H9 (cell line): ENCODE measurements at regions not wholly inside any gene's neighbourhood (a gene's known extent, or its start where the extent isn't known, plus 50 kb on each side); places are given as distances from the start of the nearest gene placed in this dataset.

Source experiments
- DNase-seq: peaks from one replicate; pipeline ENCODE4 v3.0.0-alpha.2; 2017
- H2AFZ ChIP-seq: one replicate; pipeline ENCODE4 v1.6.1; 2013; ENCODE audit warnings: mild to moderate bottlenecking, low read length, control low read depth, moderate library complexity
- H2AK5ac ChIP-seq: 2 replicates; pipeline ENCODE4 v1.6.1; 2013; ENCODE audit warnings: low read length, control low read depth, mixed read lengths; ENCODE audit not compliant: insufficient read length
- H2BK120ac ChIP-seq: one replicate; pipeline ENCODE4 v1.6.1; 2013; ENCODE audit warnings: low read depth, mild to moderate bottlenecking, low read length, control low read depth, inconsistent platforms; ENCODE audit not compliant: poor library complexity, severe bottlenecking
- H2BK12ac ChIP-seq: 2 replicates; pipeline ENCODE4 v1.6.1; 2013; ENCODE audit warnings: low read length, control low read depth, mixed read lengths, low read depth; ENCODE audit not compliant: insufficient read length
- H2BK15ac ChIP-seq: 2 replicates; pipeline ENCODE4 v1.6.1; 2013; ENCODE audit warnings: low read depth, low read length, control low read depth
- H2BK20ac ChIP-seq: one replicate; pipeline ENCODE4 v1.6.1; 2013; ENCODE audit warnings: low read depth, mild to moderate bottlenecking, low read length, control low read depth, inconsistent platforms; ENCODE audit not compliant: poor library complexity, severe bottlenecking
- H2BK5ac ChIP-seq: 2 replicates; pipeline ENCODE4 v1.6.1; 2013; ENCODE audit warnings: low read length, control low read depth, mixed read lengths; ENCODE audit not compliant: insufficient read length
- H3K14ac ChIP-seq: 2 replicates; pipeline ENCODE4 v1.6.1; 2013; ENCODE audit warnings: low read length, control low read depth; ENCODE audit not compliant: insufficient read depth
- H3K18ac ChIP-seq: 2 replicates; pipeline ENCODE4 v1.6.1; 2013; ENCODE audit warnings: low read depth, mild to moderate bottlenecking, mixed read lengths, low read length, control low read depth; ENCODE audit not compliant: insufficient read length
- H3K23ac ChIP-seq: 2 replicates; pipeline ENCODE4 v1.6.1; 2013; ENCODE audit warnings: low read length, control low read depth, mixed read lengths, low read depth; ENCODE audit not compliant: insufficient read length
- H3K23me2 ChIP-seq: 2 replicates; pipeline ENCODE4 v1.6.1; 2013; ENCODE audit warnings: low read depth, mild to moderate bottlenecking, mixed read lengths, low read length, control low read depth; ENCODE audit not compliant: insufficient read length, poor library complexity, severe bottlenecking
- H3K27ac ChIP-seq: 2 replicates; pipeline ENCODE4 v1.5.1; 2013; ENCODE audit warnings: low read length, control low read depth, mixed read lengths, low read depth; ENCODE audit not compliant: insufficient read length
- H3K27me3 ChIP-seq: 2 replicates; pipeline ENCODE4 v1.6.1; 2013; ENCODE audit warnings: low read length, control low read depth, inconsistent platforms; ENCODE audit not compliant: insufficient read depth
- H3K4ac ChIP-seq: 2 replicates; pipeline ENCODE4 v1.6.1; 2013; ENCODE audit warnings: low read depth, mild to moderate bottlenecking, control low read depth, inconsistent platforms, low read length, moderate library complexity
- H3K4me1 ChIP-seq: 2 replicates; pipeline ENCODE4 v1.6.1; 2013; ENCODE audit warnings: low read length, control low read depth, inconsistent platforms; ENCODE audit not compliant: insufficient read depth
- H3K4me2 ChIP-seq: 2 replicates; pipeline ENCODE4 v1.6.1; 2013; ENCODE audit warnings: low read length, control low read depth, mixed read lengths; ENCODE audit not compliant: insufficient read length, insufficient read depth
- H3K56ac ChIP-seq: 2 replicates; pipeline ENCODE4 v1.6.1; 2013; ENCODE audit warnings: low read depth, mild to moderate bottlenecking, mixed read lengths, low read length, control low read depth; ENCODE audit not compliant: insufficient read length
- H3K79me1 ChIP-seq: 2 replicates; pipeline ENCODE4 v1.6.1; 2013; ENCODE audit warnings: low read depth, mild to moderate bottlenecking, moderate library complexity, low read length, control low read depth, inconsistent platforms; ENCODE audit not compliant: insufficient read depth, poor library complexity, severe bottlenecking
- H3K79me2 ChIP-seq: 2 replicates; pipeline ENCODE4 v1.6.1; 2013; ENCODE audit warnings: low read length, control low read depth, inconsistent platforms; ENCODE audit not compliant: insufficient read depth
- H3K9ac ChIP-seq: 2 replicates; pipeline ENCODE4 v1.6.1; 2013; ENCODE audit warnings: low read length, control low read depth, mixed read lengths; ENCODE audit not compliant: insufficient read length; ENCODE audit errors: extremely low read depth
- H3K9me3 ChIP-seq: one replicate; pipeline ENCODE4 v1.6.1; 2013; ENCODE audit warnings: low read depth, low read length, inconsistent platforms; ENCODE audit not compliant: control insufficient read depth
- H3T11ph ChIP-seq: one replicate; pipeline ENCODE4 v1.6.1; 2013; ENCODE audit warnings: mild to moderate bottlenecking, low read length, control low read depth, inconsistent platforms
- H4K20me1 ChIP-seq: one replicate; pipeline ENCODE4 v1.6.1; 2013; ENCODE audit not compliant: control insufficient read depth, insufficient read length, insufficient read depth
- H4K5ac ChIP-seq: 2 replicates; pipeline ENCODE4 v1.6.1; 2013; ENCODE audit warnings: low read depth, mild to moderate bottlenecking, mixed read lengths, low read length, control low read depth; ENCODE audit not compliant: insufficient read length
- H4K8ac ChIP-seq: replicated peaks from 2 replicates; pipeline ENCODE4 v1.6.1; 2013; ENCODE audit warnings: low read length, control low read depth, mixed read lengths, low read depth; ENCODE audit not compliant: insufficient read length
- H4K91ac ChIP-seq: 2 replicates; pipeline ENCODE4 v1.6.1; 2013; ENCODE audit warnings: low read depth, mild to moderate bottlenecking, moderate library complexity, mixed read lengths, low read length, control low read depth; ENCODE audit not compliant: insufficient read length
- H3K27ac Mint-ChIP-seq, 3 experiments: 2 replicates in 2 of 3; 3 replicates in 1 of 3; pipeline ENCODE4 v1.8.0; 2020 to 2021; ENCODE audit warnings: mixed read lengths in 3 of 3, mild to moderate bottlenecking in 1 of 3, moderate library complexity in 1 of 3
- H3K27me3 Mint-ChIP-seq: 2 replicates; pipeline ENCODE4 v1.8.0; 2021; ENCODE audit warnings: low read depth, mild to moderate bottlenecking, moderate library complexity, mixed read lengths
- H3K36me3 Mint-ChIP-seq, 3 experiments: 2 replicates in 2 of 3; 3 replicates in 1 of 3; pipeline ENCODE4 v1.8.0; 2020 to 2021; ENCODE audit warnings: low read depth in 3 of 3, mixed read lengths in 3 of 3; ENCODE audit not compliant: insufficient read depth in 1 of 3
- H3K4me1 Mint-ChIP-seq, 2 experiments: 2 replicates each; pipeline ENCODE4 v1.8.0; 2020; ENCODE audit warnings: mixed read lengths in 2 of 2
- H3K4me3 Mint-ChIP-seq, 2 experiments: 2 replicates in 1 of 2; 3 replicates in 1 of 2; pipeline ENCODE4 v1.8.0; 2020 to 2021; ENCODE audit warnings: mild to moderate bottlenecking in 2 of 2, mixed read lengths in 2 of 2, moderate library complexity in 1 of 2
- H3K9me3 Mint-ChIP-seq, 2 experiments: 2 replicates in 1 of 2; 3 replicates in 1 of 2; pipeline ENCODE4 v1.8.0; 2020; ENCODE audit warnings: mild to moderate bottlenecking in 2 of 2, mixed read lengths in 2 of 2, moderate library complexity in 1 of 2
- CTCF ChIP-seq: fragments of 200-600 bp; sonication (generic); conservative IDR thresholded peaks from 3 replicates; pipeline ENCODE4 v1.8.0; 2021; ENCODE audit warnings: antibody characterized with exemption, mild to moderate bottlenecking

- Histone ChIP-seq H3K27ac (no peak overlapping the region), H3K23ac (no peak overlapping the region), H3K27me3 (no peaks in the 10 kb centered on the region; the same call in 1 of the 2 replicates), H2BK120ac (no peak overlapping the region), H4K20me1 (no peaks in the 10 kb centered on the region), H3K9me3 (no peaks in the 10 kb centered on the region), H3K4me1 (no peaks in the 10 kb centered on the region), H3K18ac (no peak overlapping the region), H4K8ac (no peak overlapping the region), H3T11ph (no peak overlapping the region), H2BK12ac (no peak overlapping the region), H3K23me2 (no peaks in the 10 kb centered on the region), H2AK5ac (no peak overlapping the region), H2BK5ac (no peak overlapping the region), H3K9ac (no peak overlapping the region), H3K4ac (no peak overlapping the region), H3K79me1 (no peaks in the 10 kb centered on the region), H3K79me2 (no peaks in the 10 kb centered on the region), H2BK15ac (no peak overlapping the region), H2BK20ac (no peak overlapping the region), H3K56ac (no peak overlapping the region), H3K4me2 (no peak overlapping the region), H4K5ac (no peak overlapping the region), H3K14ac (no peak overlapping the region), H4K91ac (no peak overlapping the region), H2AFZ (no peak overlapping the region)
- Mint-ChIP-seq H3K9me3 (no peaks in the 10 kb centered on the region), H3K27me3 (no peaks in the 10 kb centered on the region), H3K4me3 (no peak overlapping the region), H3K36me3 (no peaks in the 10 kb centered on the region), H3K27ac (no peak overlapping the region), H3K4me1 (peaks cover 0 to 5% of the 10 kb centered on the region in 2 experiments; a peak in 1 of 4 replicates)
- no peak for DNase-seq
- TF ChIP-seq CTCF: no peak
These were observed 52.8 kb upstream of the SLC9A9 start for GRCh38 chr3:143901105-143901504.
